GM12872 (cell line): ENCODE measurements at regions not wholly inside any gene's neighbourhood (a gene's known extent, or its start where the extent isn't known, plus 50 kb on each side); places are given as distances from the start of the nearest gene placed in this dataset.

ENCODE experiments used
- CTCF ChIP-seq: IDR thresholded peaks from 3 replicates; pipeline ENCODE4 v1.5.1; 2011; ENCODE audit warnings: low read depth, mild to moderate bottlenecking, low read length, moderate library complexity; ENCODE audit not compliant: insufficient read depth

GRCh38 chr10:10045765-10046028 is 972.0 kb upstream of the CELF2 start:
- TF ChIP-seq CTCF: no peak

- no peak for TF ChIP-seq CTCF
Observed at GRCh38 chr10:10047426-10047825, 970.2 kb upstream of the CELF2 start.

GRCh38 chr10:10053051-10053450 is 964.6 kb upstream of the CELF2 start:
- TF ChIP-seq CTCF: no peak

GRCh38 chr10:10054466-10054865 is 963.2 kb upstream of the CELF2 start:
- TF ChIP-seq CTCF: no peak

GRCh38 chr10:10055656-10056442 is 961.8 kb upstream of the CELF2 start:
- no peak for TF ChIP-seq CTCF

- TF ChIP-seq CTCF: no peak
Observed at GRCh38 chr10:10056961-10057360, 960.7 kb upstream of the CELF2 start.

- TF ChIP-seq CTCF: no peak
Observed at GRCh38 chr10:10067644-10068043, 950.0 kb upstream of the CELF2 start.
